PFSK-1 (cell line): ENCODE measurements at regions not wholly inside any gene's neighbourhood (a gene's known extent, or its start where the extent isn't known, plus 50 kb on each side); places are given as distances from the start of the nearest gene placed in this dataset.

Experiments
- FOXP2 ChIP-seq: optimal IDR thresholded peaks from 2 replicates; pipeline ENCODE3; 2011; ENCODE audit warnings: borderline replicate concordance, control low read depth, inconsistent platforms; ENCODE audit not compliant: insufficient read depth; ENCODE audit errors: extremely low read length, extremely low read depth
- POLR2AphosphoS5 ChIP-seq: IDR thresholded peaks from 2 replicates; pipeline ENCODE4 v1.6.1; 2012; ENCODE audit warnings: low read depth, mild to moderate bottlenecking, control low read depth, low read length, moderate library complexity
- REST ChIP-seq, 2 experiments: IDR thresholded peaks; 2 replicates each; pipeline versions ENCODE4 v1.6.1 to v1.8.0; 2011 to 2012; ENCODE audit warnings: low read depth in 2 of 2, low read length in 2 of 2, control low read depth in 1 of 2, inconsistent platforms in 1 of 2, mild to moderate bottlenecking in 1 of 2, moderate library complexity in 1 of 2; ENCODE audit not compliant: insufficient read depth in 1 of 2
- SIN3A ChIP-seq: IDR thresholded peaks from 2 replicates; pipeline ENCODE4 v1.6.1; 2012; ENCODE audit warnings: mild to moderate bottlenecking, low read length, moderate library complexity, borderline replicate concordance; ENCODE audit not compliant: insufficient read depth
- TAF1 ChIP-seq: IDR thresholded peaks from 2 replicates; pipeline ENCODE4 v1.6.1; 2012; ENCODE audit warnings: low read length, control low read depth, borderline replicate concordance; ENCODE audit not compliant: insufficient read depth

- TF ChIP-seq TAF1 (no peak), POLR2AphosphoS5 (no peak), REST (IDR thresholded peaks at IDR 0.05; ENCODE audit: insufficient read depth in 1 of 2, low read depth in 2 of 2, low read length in 2 of 2) (no peak), SIN3A (no peak), FOXP2 (no peak)
These were observed 156.1 kb upstream of the CCND2 start for GRCh38 chr12:4117386-4118016.
